Endothelial cell (in vitro differentiated cells): ENCODE measurements at regions not wholly inside any gene's neighbourhood (a gene's known extent, or its start where the extent isn't known, plus 50 kb on each side); places are given as distances from the start of the nearest gene placed in this dataset.
"Not testable (repeated sequence)": the region's sequence is repeated elsewhere in the genome, so short reads cannot be mapped to it uniquely, and the experiment has no call there.

Source experiments
- DNase-seq: peaks from one replicate; pipeline ENCODE4 v3.0.0; 2021; ENCODE audit warnings: low spot score
- H3K27ac Mint-ChIP-seq: one replicate; pipeline ENCODE4 v1.8.0; 2021; ENCODE audit warnings: mixed read lengths, inconsistent platforms; ENCODE audit not compliant: unreplicated experiment
- H3K27me3 Mint-ChIP-seq: one replicate; pipeline ENCODE4 v1.8.0; 2021; ENCODE audit warnings: mild to moderate bottlenecking, moderate library complexity, mixed read lengths, inconsistent platforms; ENCODE audit not compliant: unreplicated experiment
- H3K36me3 Mint-ChIP-seq: one replicate; pipeline ENCODE4 v1.8.0; 2021; ENCODE audit warnings: mild to moderate bottlenecking, low read depth, mixed read lengths, inconsistent platforms; ENCODE audit not compliant: unreplicated experiment
- H3K4me1 Mint-ChIP-seq: one replicate; pipeline ENCODE4 v1.8.0; 2021; ENCODE audit warnings: mild to moderate bottlenecking, mixed read lengths, inconsistent platforms; ENCODE audit not compliant: unreplicated experiment
- H3K4me3 Mint-ChIP-seq: one replicate; pipeline ENCODE4 v1.8.0; 2021; ENCODE audit warnings: mild to moderate bottlenecking, mixed read lengths, inconsistent platforms; ENCODE audit not compliant: unreplicated experiment
- H3K9me3 Mint-ChIP-seq: one replicate; pipeline ENCODE4 v1.8.0; 2021; ENCODE audit warnings: mixed read lengths, inconsistent platforms; ENCODE audit not compliant: unreplicated experiment
- TF ChIP-seq, protein P1 (sequence below): fragments of 200-600 bp; sonication (generic); IDR thresholded peaks from one replicate; pipeline ENCODE4 v1.5.0; 2021; ENCODE audit warnings: antibody characterized with exemption; ENCODE audit not compliant: unreplicated experiment

DNA sequence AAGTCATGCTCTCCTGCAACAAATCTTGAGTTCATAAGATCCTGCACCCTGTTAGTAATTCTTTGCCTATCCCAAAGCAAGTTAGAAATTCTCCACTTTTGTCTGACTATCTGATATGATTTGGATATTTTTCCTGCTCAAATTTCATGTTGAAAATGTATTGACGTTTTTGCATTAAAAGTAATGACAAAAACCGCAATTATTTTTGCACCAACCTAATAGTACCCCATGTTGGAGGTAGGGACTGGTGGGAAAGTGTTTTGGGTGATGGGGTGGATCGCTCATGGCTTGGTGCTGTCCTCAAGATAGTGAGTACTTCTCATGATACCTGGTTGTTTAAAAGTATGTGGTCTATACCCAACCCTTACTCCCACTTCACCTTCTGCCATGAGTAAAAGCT is 713.4 kb downstream of the CDH18 start:
- Mint-ChIP-seq H3K4me1 (no peaks in the 10 kb centered on the region), H3K36me3 (no peaks in the 10 kb centered on the region), H3K4me3 (no peak overlapping the region), H3K27ac (no peak overlapping the region), H3K9me3 (peaks cover 3% of the 10 kb centered on the region), H3K27me3 (no peaks in the 10 kb centered on the region)
- DNase-seq = no peak
- TF ChIP-seq, protein P1, sequence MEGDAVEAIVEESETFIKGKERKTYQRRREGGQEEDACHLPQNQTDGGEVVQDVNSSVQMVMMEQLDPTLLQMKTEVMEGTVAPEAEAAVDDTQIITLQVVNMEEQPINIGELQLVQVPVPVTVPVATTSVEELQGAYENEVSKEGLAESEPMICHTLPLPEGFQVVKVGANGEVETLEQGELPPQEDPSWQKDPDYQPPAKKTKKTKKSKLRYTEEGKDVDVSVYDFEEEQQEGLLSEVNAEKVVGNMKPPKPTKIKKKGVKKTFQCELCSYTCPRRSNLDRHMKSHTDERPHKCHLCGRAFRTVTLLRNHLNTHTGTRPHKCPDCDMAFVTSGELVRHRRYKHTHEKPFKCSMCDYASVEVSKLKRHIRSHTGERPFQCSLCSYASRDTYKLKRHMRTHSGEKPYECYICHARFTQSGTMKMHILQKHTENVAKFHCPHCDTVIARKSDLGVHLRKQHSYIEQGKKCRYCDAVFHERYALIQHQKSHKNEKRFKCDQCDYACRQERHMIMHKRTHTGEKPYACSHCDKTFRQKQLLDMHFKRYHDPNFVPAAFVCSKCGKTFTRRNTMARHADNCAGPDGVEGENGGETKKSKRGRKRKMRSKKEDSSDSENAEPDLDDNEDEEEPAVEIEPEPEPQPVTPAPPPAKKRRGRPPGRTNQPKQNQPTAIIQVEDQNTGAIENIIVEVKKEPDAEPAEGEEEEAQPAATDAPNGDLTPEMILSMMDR = no peak

DNA sequence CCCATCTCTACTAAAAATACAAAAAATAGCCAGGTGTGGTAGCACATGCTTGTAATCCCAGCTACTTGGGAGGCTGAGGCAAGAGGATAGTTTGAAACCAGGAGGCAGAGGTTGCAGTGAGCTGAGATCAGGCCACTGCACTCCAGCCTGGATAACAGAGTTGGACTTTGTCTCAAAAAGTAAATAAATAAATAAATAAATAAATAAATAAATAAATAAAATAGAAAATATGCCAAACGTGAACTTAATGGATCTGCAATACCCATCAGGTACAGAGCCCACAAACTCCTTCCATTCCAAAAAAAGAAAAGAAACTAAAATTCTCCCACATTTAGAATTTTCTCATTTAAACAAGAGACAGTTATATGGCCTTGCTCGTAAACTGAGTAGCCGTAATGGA is 702.7 kb downstream of the CDH18 start:
- Mint-ChIP-seq H3K4me3 (no peak overlapping the region), H3K4me1 (no peaks in the 10 kb centered on the region), H3K36me3 (no peaks in the 10 kb centered on the region), H3K27me3 (no peaks in the 10 kb centered on the region), H3K27ac (no peak overlapping the region), H3K9me3 (no peaks in the 10 kb centered on the region)
- no peak for DNase-seq
- TF ChIP-seq, protein P1 = no peak

DNA sequence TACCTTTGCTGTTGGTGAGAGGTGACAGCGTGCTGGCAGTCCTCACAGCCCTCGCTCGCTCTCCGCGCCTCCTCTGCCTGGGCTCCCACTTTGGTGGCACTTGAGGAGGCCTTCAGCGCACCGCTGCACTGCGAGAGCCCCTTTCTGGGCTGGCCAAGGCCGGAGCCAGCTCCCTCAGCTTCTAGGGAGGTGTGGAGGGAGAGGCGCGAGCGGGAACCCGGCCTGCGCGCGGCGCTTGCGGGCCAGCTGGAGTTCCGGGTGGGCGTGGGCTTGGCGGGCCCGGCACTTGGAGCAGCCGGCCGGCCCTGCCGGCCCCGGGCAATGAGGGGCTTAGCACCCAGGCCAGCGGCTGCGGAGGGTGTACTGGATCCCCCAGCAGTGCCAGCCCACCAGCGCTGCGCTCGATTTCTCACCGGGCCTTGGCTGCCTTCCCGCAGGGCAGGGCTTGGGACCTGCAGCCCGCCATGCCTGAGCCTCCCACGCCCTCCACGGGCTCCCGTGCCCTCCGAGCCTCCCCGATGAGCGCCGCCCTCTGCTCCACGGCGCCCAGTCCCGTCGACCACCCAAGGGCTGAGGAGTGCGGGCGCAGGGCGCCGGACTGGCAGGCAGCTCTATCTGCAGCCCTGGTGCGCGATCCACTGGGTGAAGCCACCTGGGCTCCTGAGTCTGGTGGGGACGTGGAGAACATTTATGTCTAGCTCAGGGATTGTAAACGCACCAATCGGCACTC is 700.3 kb downstream of the CDH18 start:
- H3K9me3 Mint-ChIP-seq, H3K27me3 Mint-ChIP-seq, H3K27ac Mint-ChIP-seq: not testable (repeated sequence)

GRCh38 chr5:19288311-19288710 is 699.7 kb downstream of the CDH18 start:
- H3K27me3 Mint-ChIP-seq, H3K27ac Mint-ChIP-seq, H3K36me3 Mint-ChIP-seq, H3K4me1 Mint-ChIP-seq, H3K4me3 Mint-ChIP-seq, H3K9me3 Mint-ChIP-seq, DNase-seq: not testable (repeated sequence)

More for the DNA sequence above, 700.3 kb downstream of the CDH18 start:
- H3K4me1 Mint-ChIP-seq, H3K36me3 Mint-ChIP-seq, H3K4me3 Mint-ChIP-seq, DNase-seq: not testable (repeated sequence)

GRCh38 chr5:19297934-19298333 is 690.1 kb downstream of the CDH18 start:
- Mint-ChIP-seq H3K27ac (no peak overlapping the region), H3K36me3 (no peaks in the 10 kb centered on the region), H3K4me1 (no peaks in the 10 kb centered on the region), H3K4me3 (no peak overlapping the region), H3K9me3 (no peaks in the 10 kb centered on the region), H3K27me3 (no peaks in the 10 kb centered on the region)
- TF ChIP-seq, protein P1 = no peak
- no peak for DNase-seq

DNA sequence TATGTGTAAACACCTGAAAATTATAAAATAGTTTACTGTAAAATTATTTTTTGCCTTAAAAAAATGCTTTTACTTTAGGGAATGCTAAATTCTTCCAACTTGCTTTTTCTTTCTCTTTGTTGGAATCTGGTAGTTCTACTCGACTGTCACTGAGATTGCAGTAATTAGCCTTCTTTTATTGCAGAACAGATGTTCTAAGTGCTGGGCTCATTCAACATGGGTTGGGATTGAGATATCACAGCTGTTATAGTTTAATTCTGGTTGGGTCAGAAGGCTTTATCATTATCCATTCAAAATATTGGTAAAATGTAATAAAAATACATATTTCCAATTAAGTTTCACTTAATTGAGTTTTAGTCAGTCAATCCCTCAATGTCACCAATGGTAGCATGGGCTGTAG is 686.7 kb downstream of the CDH18 start:
- H3K4me3 Mint-ChIP-seq = no peak overlapping the region
- no peaks in the 10 kb centered on the region for H3K36me3 Mint-ChIP-seq
- H3K4me1 Mint-ChIP-seq = no peaks in the 10 kb centered on the region
- no peaks in the 10 kb centered on the region for H3K27me3 Mint-ChIP-seq
- DNase-seq = no peak
- TF ChIP-seq, protein P1 = no peak
- H3K9me3 Mint-ChIP-seq = no peaks in the 10 kb centered on the region
- no peak overlapping the region for H3K27ac Mint-ChIP-seq
